ENCODE measurements at regions not wholly inside any gene's neighbourhood (a gene's known extent, or its start where the extent isn't known, plus 50 kb on each side); places are given as distances from the start of the nearest gene placed in this dataset.

DNA sequence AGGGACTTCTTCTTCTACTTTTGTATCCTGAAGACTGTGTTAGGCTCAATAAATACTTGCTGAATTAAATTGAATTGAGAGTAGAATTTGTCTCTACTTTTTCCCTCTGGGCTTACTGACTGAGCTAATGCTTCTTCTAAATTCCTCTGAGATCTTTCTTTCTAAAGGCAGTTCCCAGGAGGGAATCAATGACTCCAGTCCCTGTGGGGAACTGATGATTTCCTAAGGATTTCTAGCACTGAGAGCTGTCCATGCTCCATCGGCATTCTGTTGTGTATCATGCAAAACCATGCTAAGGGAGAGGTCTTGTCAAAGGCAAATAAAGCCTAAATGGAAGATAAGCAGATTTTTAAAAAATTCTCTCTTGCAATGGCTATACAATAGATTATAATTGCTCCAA is 148.8 kb upstream of the KIRREL3 start:
- TF ChIP-seq, protein P1, sequence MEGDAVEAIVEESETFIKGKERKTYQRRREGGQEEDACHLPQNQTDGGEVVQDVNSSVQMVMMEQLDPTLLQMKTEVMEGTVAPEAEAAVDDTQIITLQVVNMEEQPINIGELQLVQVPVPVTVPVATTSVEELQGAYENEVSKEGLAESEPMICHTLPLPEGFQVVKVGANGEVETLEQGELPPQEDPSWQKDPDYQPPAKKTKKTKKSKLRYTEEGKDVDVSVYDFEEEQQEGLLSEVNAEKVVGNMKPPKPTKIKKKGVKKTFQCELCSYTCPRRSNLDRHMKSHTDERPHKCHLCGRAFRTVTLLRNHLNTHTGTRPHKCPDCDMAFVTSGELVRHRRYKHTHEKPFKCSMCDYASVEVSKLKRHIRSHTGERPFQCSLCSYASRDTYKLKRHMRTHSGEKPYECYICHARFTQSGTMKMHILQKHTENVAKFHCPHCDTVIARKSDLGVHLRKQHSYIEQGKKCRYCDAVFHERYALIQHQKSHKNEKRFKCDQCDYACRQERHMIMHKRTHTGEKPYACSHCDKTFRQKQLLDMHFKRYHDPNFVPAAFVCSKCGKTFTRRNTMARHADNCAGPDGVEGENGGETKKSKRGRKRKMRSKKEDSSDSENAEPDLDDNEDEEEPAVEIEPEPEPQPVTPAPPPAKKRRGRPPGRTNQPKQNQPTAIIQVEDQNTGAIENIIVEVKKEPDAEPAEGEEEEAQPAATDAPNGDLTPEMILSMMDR (IDR thresholded peaks at IDR 0.05; ENCODE audit: low read length, missing control alignments), result no peak
- no peak for DNase-seq (ENCODE audit: low read depth)
- H3K4me3 ChIP-seq (replicated peaks; ENCODE audit: low read depth, low read length), result no peak overlapping the region

DNA sequence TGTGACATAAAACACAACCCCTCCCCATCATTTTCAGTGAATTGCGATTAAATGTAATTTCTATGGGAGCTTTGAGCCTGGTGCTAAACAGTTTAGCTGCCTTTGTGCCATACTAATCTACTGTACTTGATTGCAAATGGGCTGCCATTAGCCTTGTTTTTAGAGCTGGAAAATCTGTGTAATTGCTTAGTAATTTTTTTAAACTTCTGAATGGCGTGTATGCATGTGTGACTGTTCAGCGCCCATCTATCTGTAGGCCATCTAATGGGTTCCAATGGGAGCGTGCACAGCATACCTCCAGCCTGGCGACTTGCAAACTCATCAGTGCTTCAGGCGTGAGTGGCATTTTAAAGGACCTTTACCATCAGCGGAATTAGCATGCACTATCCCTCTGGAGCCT is 142.7 kb upstream of the KIRREL3 start:
- TF ChIP-seq, protein P1 (IDR thresholded peaks at IDR 0.05; ENCODE audit: low read length, missing control alignments), result no peak
- DNase-seq (ENCODE audit: low read depth), result no peak
- H3K4me3 ChIP-seq (replicated peaks; ENCODE audit: low read depth, low read length), result no peak overlapping the region

DNA sequence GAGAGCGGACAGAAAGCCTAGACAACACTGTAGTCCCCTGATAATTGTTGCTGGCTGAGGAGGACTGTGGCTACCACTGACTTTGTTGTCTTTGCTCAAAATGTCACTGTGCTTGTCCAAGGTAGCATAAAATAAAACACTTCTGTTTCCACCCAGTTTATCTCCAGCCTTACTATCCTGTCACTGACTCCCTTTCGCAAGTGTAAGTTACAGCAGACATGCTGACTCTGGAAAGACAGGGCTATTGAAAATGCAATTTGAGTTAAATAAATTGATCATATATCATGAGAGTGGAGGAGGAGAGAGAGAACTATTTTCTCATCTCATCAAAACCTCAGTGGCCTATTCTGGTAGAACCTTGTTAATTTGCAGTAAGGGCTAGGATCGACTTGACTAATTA is 138.0 kb upstream of the KIRREL3 start:
- TF ChIP-seq, protein P1 (IDR thresholded peaks at IDR 0.05; ENCODE audit: low read length, missing control alignments), result no peak
- no peak for DNase-seq (ENCODE audit: low read depth)
- no peak overlapping the region for H3K4me3 ChIP-seq (replicated peaks; ENCODE audit: low read depth, low read length)

DNA sequence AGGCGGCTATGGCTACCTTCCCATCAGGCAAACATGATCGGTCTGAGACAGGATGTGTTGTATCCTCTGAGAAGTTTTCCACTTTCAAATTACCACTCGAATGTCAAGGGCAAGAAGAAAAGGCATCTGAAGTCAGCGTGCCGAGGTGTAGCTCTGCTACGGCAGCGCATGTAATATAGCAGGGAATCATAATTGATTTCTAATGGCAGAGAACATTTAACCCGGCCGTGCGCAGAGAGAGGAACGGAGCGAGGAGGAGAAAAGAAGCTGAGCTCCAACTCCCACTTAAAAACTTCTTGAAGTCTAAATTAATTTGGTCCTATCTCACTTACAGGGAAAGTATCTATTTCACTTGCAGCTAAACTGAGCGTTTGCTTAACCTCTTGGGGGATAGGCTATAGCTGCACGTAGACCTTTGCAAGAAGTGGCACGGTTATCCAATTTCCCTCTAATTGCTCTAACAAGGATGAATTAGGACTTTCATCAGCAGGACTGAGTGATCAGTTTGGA is 137.3 kb upstream of the KIRREL3 start:
- TF ChIP-seq, protein P1 (IDR thresholded peaks at IDR 0.05; ENCODE audit: low read length, missing control alignments), result no peak
- no peak overlapping the region for H3K4me3 ChIP-seq (replicated peaks; ENCODE audit: low read depth, low read length)
- no peak for DNase-seq (ENCODE audit: low read depth)

DNA sequence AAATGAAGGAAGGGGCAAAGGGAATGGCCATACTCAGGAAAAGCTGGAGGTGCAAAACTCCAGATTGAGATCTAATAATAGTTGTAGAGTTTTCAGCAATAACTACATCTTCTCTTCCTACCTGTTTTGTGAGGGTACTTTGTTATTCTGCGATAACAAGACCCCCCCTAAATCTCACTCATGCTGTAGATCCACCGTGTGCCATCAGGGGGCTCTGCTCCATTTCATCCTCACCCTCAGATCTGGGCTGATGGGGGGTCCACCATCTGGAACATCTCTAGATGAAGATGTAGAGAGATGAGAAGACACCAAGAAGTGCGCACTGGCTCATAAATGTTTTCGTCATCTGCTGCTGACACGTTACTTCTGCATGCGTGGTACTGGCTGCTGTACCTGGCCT is 135.9 kb upstream of the KIRREL3 start:
- no peak overlapping the region for H3K4me3 ChIP-seq (replicated peaks; ENCODE audit: low read depth, low read length)
- TF ChIP-seq, protein P1 (IDR thresholded peaks at IDR 0.05; ENCODE audit: low read length, missing control alignments), result no peak
- DNase-seq (ENCODE audit: low read depth), result no peak

DNA sequence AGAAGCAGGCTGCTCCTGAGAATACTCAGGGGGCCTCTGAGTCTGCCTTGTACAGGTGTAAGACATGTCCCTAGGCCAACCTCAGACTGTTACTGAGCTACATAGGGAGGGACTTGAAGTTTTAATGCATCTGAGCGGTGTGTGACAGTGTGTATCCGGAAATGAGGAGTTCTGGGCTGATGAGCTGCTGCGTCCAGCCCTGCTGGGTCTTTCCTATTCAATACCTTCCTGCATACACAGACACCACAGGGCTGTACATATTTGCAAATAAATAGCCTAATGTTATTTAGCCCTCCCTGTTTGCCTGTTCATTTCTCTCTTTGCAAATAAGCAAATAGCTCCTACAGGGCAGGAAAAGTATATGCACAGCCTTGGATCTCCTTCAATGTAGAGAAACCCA is 134.7 kb upstream of the KIRREL3 start:
- no peak for DNase-seq (ENCODE audit: low read depth)
- H3K4me3 ChIP-seq (replicated peaks; ENCODE audit: low read depth, low read length), result no peak overlapping the region
- TF ChIP-seq, protein P1 (IDR thresholded peaks at IDR 0.05; ENCODE audit: low read length, missing control alignments), result no peak

DNA sequence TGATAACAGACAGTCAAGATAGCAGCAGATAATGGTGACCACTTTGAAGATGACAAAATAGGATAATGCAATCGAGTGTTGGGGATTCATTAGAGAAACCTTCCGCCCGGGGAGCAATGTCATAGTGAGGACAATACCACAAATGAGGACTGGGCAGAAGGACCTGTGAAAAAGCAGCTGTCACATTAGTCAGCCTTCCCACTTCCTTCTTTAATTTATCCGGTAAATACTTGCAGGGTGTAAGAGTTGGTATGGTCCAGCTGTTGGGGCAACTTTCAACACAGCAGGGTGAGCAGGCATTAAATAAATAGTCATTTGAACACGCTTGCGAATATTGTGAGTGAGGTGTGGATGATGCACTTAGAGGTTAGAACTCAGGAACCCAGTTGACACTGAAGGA is 132.5 kb upstream of the KIRREL3 start:
- TF ChIP-seq, protein P1 (IDR thresholded peaks at IDR 0.05; ENCODE audit: low read length, missing control alignments), result no peak
- no peak overlapping the region for H3K4me3 ChIP-seq (replicated peaks; ENCODE audit: low read depth, low read length)
- no peak for DNase-seq (ENCODE audit: low read depth)

All from fibroblast of pulmonary artery (primary cell).